ENCODE measurements at regions not wholly inside any gene's neighbourhood (a gene's known extent, or its start where the extent isn't known, plus 50 kb on each side); places are given as distances from the start of the nearest gene placed in this dataset.

- CTCF ChIA-PET: no interaction called here
- POLR2A ChIA-PET: interaction anchor here (0.5 kb wide), 1 partner anchor 366 kb away, joined by 3 read pairs; no protein-coding TSS in a partner anchor
- DNase-seq (ENCODE audit: extremely low spot score): no peak
- TF ChIP-seq FOXK2 (IDR thresholded peaks at IDR 0.05) (no peak), SUZ12 (IDR thresholded peaks at IDR 0.05) (no peak), BHLHE40 (IDR thresholded peaks at IDR 0.05; ENCODE audit: borderline replicate concordance) (no peak), TARDBP (IDR thresholded peaks at IDR 0.05) (no peak), ZNF384 (IDR thresholded peaks at IDR 0.05) (no peak)
Measured at GRCh38 chr5:173499471-173500212, 116.8 kb downstream of the BOD1 start.

DNA sequence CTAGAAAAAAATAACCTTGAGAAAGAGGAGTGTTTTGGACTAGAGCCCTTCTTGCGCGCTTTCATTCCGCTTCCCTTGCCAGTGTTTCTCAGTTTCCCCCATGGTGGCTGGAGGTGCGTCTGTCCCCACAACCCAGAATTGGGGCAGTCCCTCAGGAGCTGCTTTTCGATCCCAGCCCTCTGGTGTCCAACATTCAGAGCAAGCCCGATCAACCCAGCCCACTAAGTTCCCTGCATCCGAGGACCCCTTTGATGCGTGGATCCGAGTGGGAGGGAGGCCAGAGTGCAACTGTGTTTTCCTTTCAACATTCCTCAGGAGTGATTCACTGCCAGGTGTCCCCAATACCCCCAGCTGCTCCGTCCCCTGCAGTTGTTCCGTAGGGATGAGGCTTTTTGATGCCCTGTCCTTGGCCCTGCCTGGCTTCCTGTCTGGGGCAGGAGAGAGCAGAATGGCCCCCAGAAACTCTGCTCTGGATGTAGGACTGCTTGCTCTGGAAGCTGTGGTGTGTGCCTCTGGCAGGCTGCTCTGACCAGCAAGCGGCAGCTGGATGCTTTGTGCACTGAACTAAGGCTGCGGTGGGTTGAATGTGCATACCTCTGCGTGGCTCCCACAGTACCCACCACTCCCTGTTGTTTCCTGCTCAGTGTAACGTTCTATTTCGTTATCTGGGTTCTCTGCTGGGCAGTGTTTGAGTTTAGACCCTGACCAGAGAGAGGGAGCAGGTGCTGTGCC, 117.5 kb downstream of the BOD1 start:
- no peak for DNase-seq (ENCODE audit: extremely low spot score)
- CTCF ChIA-PET: no interaction called here
- POLR2A ChIA-PET: interaction anchor here (0.5 kb wide), 1 partner anchor 365 kb away, joined by 3 read pairs; no protein-coding TSS in a partner anchor
- TF ChIP-seq SP1 (IDR thresholded peaks at IDR 0.05): no peak
- TF ChIP-seq FOXA1 (IDR thresholded peaks at IDR 0.05): no peak
- no peak for TF ChIP-seq BHLHE40 (IDR thresholded peaks at IDR 0.05; ENCODE audit: borderline replicate concordance)
- TF ChIP-seq SUZ12 (IDR thresholded peaks at IDR 0.05): no peak
- TF ChIP-seq ELF4 (IDR thresholded peaks at IDR 0.05): no peak
- no peak for TF ChIP-seq NFRKB (IDR thresholded peaks at IDR 0.05)
- TF ChIP-seq HDGF (IDR thresholded peaks at IDR 0.05; ENCODE audit: borderline replicate concordance): no peak
- TF ChIP-seq FOXM1 (IDR thresholded peaks at IDR 0.05; ENCODE audit: borderline replicate concordance): no peak
- no peak for TF ChIP-seq CTBP1 (IDR thresholded peaks at IDR 0.05; ENCODE audit: borderline replicate concordance)
- no peak for TF ChIP-seq ARNT (IDR thresholded peaks at IDR 0.05)
- TF ChIP-seq ZNF384 (IDR thresholded peaks at IDR 0.05): no peak
- TF ChIP-seq L3MBTL2 (conservative IDR thresholded peaks at IDR 0.05): no peak
- no peak for TF ChIP-seq PKNOX1 (IDR thresholded peaks at IDR 0.05)
- no peak for TF ChIP-seq TARDBP (IDR thresholded peaks at IDR 0.05)
- no peak for TF ChIP-seq FOXK2 (IDR thresholded peaks at IDR 0.05)
- TF ChIP-seq LEF1 (IDR thresholded peaks at IDR 0.05; ENCODE audit: borderline replicate concordance): no peak

DNA sequence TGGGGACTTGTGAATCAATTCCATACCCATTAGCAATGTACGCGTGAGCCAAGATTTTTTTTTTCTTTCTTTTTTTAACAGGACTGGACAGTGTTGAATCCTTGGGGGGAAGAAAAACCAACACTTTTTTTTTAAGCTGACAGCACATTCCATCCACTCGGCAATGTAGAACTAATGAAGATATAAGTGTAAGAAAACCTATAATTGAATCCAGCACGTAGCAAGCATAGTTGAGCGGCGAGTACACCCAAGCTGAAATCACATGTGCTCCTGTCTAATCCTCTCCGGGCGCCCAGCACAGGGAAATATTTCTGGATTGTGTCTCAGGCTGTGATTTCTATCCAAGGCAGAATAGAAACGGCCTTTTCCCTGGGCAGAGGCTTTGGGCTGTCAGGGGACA, 118.2 kb downstream of the BOD1 start:
- TF ChIP-seq PKNOX1 (IDR thresholded peaks at IDR 0.05) (no peak), SP1 (IDR thresholded peaks at IDR 0.05) (no peak), NFRKB (IDR thresholded peaks at IDR 0.05) (no peak), SUZ12 (IDR thresholded peaks at IDR 0.05) (no peak), ZNF384 (IDR thresholded peaks at IDR 0.05) (no peak), FOXK2 (IDR thresholded peaks at IDR 0.05) (no peak), ELF4 (IDR thresholded peaks at IDR 0.05) (no peak), ARNT (IDR thresholded peaks at IDR 0.05) (no peak), BHLHE40 (IDR thresholded peaks at IDR 0.05; ENCODE audit: borderline replicate concordance) (no peak), LEF1 (IDR thresholded peaks at IDR 0.05; ENCODE audit: borderline replicate concordance) (no peak), FOXM1 (IDR thresholded peaks at IDR 0.05; ENCODE audit: borderline replicate concordance) (no peak), FOXA1 (IDR thresholded peaks at IDR 0.05) (no peak), TARDBP (IDR thresholded peaks at IDR 0.05) (no peak), HDGF (IDR thresholded peaks at IDR 0.05; ENCODE audit: borderline replicate concordance) (no peak)
- no peak for DNase-seq (ENCODE audit: extremely low spot score)
- ChIA-PET POLR2A (no interaction called here), CTCF (no interaction called here)

- DNase-seq (ENCODE audit: extremely low spot score): no peak
- POLR2A ChIA-PET: no interaction called here
- no peak for TF ChIP-seq HDGF (IDR thresholded peaks at IDR 0.05; ENCODE audit: borderline replicate concordance)
- TF ChIP-seq FOXM1 (IDR thresholded peaks at IDR 0.05; ENCODE audit: borderline replicate concordance): no peak
- no peak for TF ChIP-seq ZNF384 (IDR thresholded peaks at IDR 0.05)
- TF ChIP-seq SUZ12 (IDR thresholded peaks at IDR 0.05): no peak
- TF ChIP-seq PKNOX1 (IDR thresholded peaks at IDR 0.05): no peak
- no peak for TF ChIP-seq FOXA1 (IDR thresholded peaks at IDR 0.05)
- TF ChIP-seq ELF4 (IDR thresholded peaks at IDR 0.05): no peak
- TF ChIP-seq BHLHE40 (IDR thresholded peaks at IDR 0.05; ENCODE audit: borderline replicate concordance): no peak
- CTCF ChIA-PET: no interaction called here
Measured at GRCh38 chr5:173497685-173498084, 118.8 kb downstream of the BOD1 start.

- DNase-seq (ENCODE audit: extremely low spot score): no peak
- no peak for TF ChIP-seq L3MBTL2 (conservative IDR thresholded peaks at IDR 0.05)
- no peak for TF ChIP-seq FOXM1 (IDR thresholded peaks at IDR 0.05; ENCODE audit: borderline replicate concordance)
- TF ChIP-seq PKNOX1 (IDR thresholded peaks at IDR 0.05): no peak
- no peak for TF ChIP-seq SP1 (IDR thresholded peaks at IDR 0.05)
- no peak for TF ChIP-seq ARNT (IDR thresholded peaks at IDR 0.05)
- TF ChIP-seq CTBP1 (IDR thresholded peaks at IDR 0.05; ENCODE audit: borderline replicate concordance): no peak
- no peak for TF ChIP-seq TARDBP (IDR thresholded peaks at IDR 0.05)
- TF ChIP-seq BHLHE40 (IDR thresholded peaks at IDR 0.05; ENCODE audit: borderline replicate concordance): no peak
- TF ChIP-seq ZNF384 (IDR thresholded peaks at IDR 0.05): no peak
- TF ChIP-seq NFRKB (IDR thresholded peaks at IDR 0.05): no peak
- TF ChIP-seq ELF4 (IDR thresholded peaks at IDR 0.05): no peak
- no peak for TF ChIP-seq SUZ12 (IDR thresholded peaks at IDR 0.05)
- CTCF ChIA-PET: no interaction called here
- POLR2A ChIA-PET: no interaction called here
Measured at GRCh38 chr5:173496883-173497255, 119.6 kb downstream of the BOD1 start.

Measured in HEK293T (cell line).